OCI-LY7 (cell line): ENCODE measurements at regions not wholly inside any gene's neighbourhood (a gene's known extent, or its start where the extent isn't known, plus 50 kb on each side); places are given as distances from the start of the nearest gene placed in this dataset.
"Not testable (repeated sequence)": the region's sequence is repeated elsewhere in the genome, so short reads cannot be mapped to it uniquely, and the experiment has no call there.

ENCODE experiments used
- BruUV-seq: library from RNA; stranded (reverse); fragments of 400-500 nt; replicated peaks from 2 replicates; lab custom pipeline; 2021; lab: Mats Ljungman, UMichigan
- CTCF ChIA-PET: fragments of 300-600 bp; sonication (Branson Sonifier 250); formaldehyde crosslinking; loops from one replicate; lab custom pipeline; 2022; ENCODE audit warnings: antibody characterized with exemption; ENCODE audit not compliant: unreplicated experiment; lab: Charles Lee
- POLR2A ChIA-PET: fragments of 300-600 bp; sonication (Branson Sonifier 250); formaldehyde crosslinking; loops from one replicate; lab custom pipeline; 2022; ENCODE audit warnings: antibody characterized with exemption; lab: Charles Lee
- DNase-seq: peaks from one replicate; pipeline ENCODE4 v3.0.0-alpha.2; 2015; ENCODE audit warnings: low spot score
- H2AFZ ChIP-seq: fragments of 200-600 bp; sonication (generic), shearing (Covaris generic); 2 replicates; pipeline ENCODE4 v1.6.1; 2014; ENCODE audit warnings: mild to moderate bottlenecking, antibody characterized with exemption, low read length, moderate library complexity
- H3K27ac ChIP-seq: fragments of 200-600 bp; sonication (generic); 2 replicates; pipeline ENCODE4 v1.5.1; 2014; ENCODE audit warnings: mixed run types, low read depth, mild to moderate bottlenecking, moderate library complexity, low read length, inconsistent platforms; ENCODE audit not compliant: poor library complexity, severe bottlenecking
- H3K36me3 ChIP-seq: fragments of 200-600 bp; sonication (generic); 2 replicates; pipeline ENCODE4 v1.6.1; 2014; ENCODE audit warnings: mild to moderate bottlenecking, antibody characterized with exemption, low read length, moderate library complexity, mixed read lengths; ENCODE audit not compliant: insufficient read depth
- H3K4me1 ChIP-seq: fragments of 200-600 bp; sonication (generic); 2 replicates; pipeline ENCODE4 v1.5.1; 2014; ENCODE audit warnings: mild to moderate bottlenecking, low read length; ENCODE audit not compliant: insufficient read depth, poor library complexity, severe bottlenecking
- H3K4me2 ChIP-seq: fragments of 200-600 bp; sonication (generic); 2 replicates; pipeline ENCODE4 v1.6.1; 2014; ENCODE audit warnings: mild to moderate bottlenecking, low read length
- H3K4me3 ChIP-seq: fragments of 200-600 bp; sonication (generic); 2 replicates; pipeline ENCODE4 v1.5.1; 2014; ENCODE audit warnings: mild to moderate bottlenecking, low read depth, low read length; ENCODE audit not compliant: poor library complexity, severe bottlenecking
- H3K79me2 ChIP-seq: fragments of 200-600 bp; sonication (generic); 2 replicates; pipeline ENCODE4 v1.6.1; 2016; ENCODE audit warnings: low read depth, mild to moderate bottlenecking, low read length, moderate library complexity, mixed read lengths; ENCODE audit not compliant: insufficient read depth
- H3K9me2 ChIP-seq: fragments of 200-600 bp; sonication (generic); 2 replicates; pipeline ENCODE4 v1.6.1; 2016; ENCODE audit warnings: mild to moderate bottlenecking, low read length, mixed read lengths; ENCODE audit not compliant: insufficient read depth
- H3K9me3 ChIP-seq: fragments of 200-600 bp; sonication (generic); 2 replicates; pipeline ENCODE4 v1.6.1; 2014; ENCODE audit warnings: mild to moderate bottlenecking, mixed run types, low read length, mixed read lengths
- H4K20me1 ChIP-seq: fragments of 200-600 bp; sonication (generic); 2 replicates; pipeline ENCODE4 v1.6.1; 2014; ENCODE audit warnings: mild to moderate bottlenecking, antibody characterized with exemption, low read length, moderate library complexity, mixed read lengths; ENCODE audit not compliant: insufficient read depth
- CTCF ChIP-seq: fragments of 200-600 bp; sonication (generic); conservative IDR thresholded peaks from 2 replicates; pipeline ENCODE4 v1.5.1; 2014; ENCODE audit warnings: mild to moderate bottlenecking, antibody characterized with exemption, low read length, moderate library complexity, mixed read lengths
- EZH2phosphoT487 ChIP-seq: fragments of 200-600 bp; sonication (generic); IDR thresholded peaks from 2 replicates; pipeline ENCODE4 v1.6.1; 2018; ENCODE audit warnings: low read depth, borderline replicate concordance, mild to moderate bottlenecking, mixed run types, antibody characterized with exemption, low read length, moderate library complexity, mixed read lengths
- intact Hi-C: fragments of 100-400 bp; cut with micrococcal nuclease; formaldehyde crosslinking; loops from one replicate; pipeline ENCODE4 v1.10.0; 2022; ENCODE audit not compliant: unreplicated experiment

GRCh38 chr10:131555406-131555805 is 243.9 kb upstream of the TCERG1L start:
- TF ChIP-seq CTCF (no peak), EZH2phosphoT487 (no peak)

GRCh38 chr10:131556061-131556896 is 244.8 kb upstream of the TCERG1L start:
- CTCF ChIA-PET = no interaction called here
- BruUV-seq = no TSS peak
- no peaks in the 10 kb centered on the region for H3K79me2 ChIP-seq
- H3K27ac ChIP-seq = no peak overlapping the region
- no peaks in the 10 kb centered on the region for H3K9me2 ChIP-seq
- no peak for TF ChIP-seq CTCF
- TF ChIP-seq EZH2phosphoT487 = no peak
- H3K4me1 ChIP-seq = no peaks in the 10 kb centered on the region
- intact Hi-C loops = no loop called here
- POLR2A ChIA-PET = no interaction called here
- no peak overlapping the region for H3K4me3 ChIP-seq
- no peak overlapping the region for H2AFZ ChIP-seq
- DNase-seq = no peak
- H4K20me1 ChIP-seq = no peaks in the 10 kb centered on the region
- no peaks in the 10 kb centered on the region for H3K36me3 ChIP-seq
- H3K9me3 ChIP-seq = no peaks in the 10 kb centered on the region
- no peak overlapping the region for H3K4me2 ChIP-seq

More at GRCh38 chr10:131555406-131555805, 243.9 kb upstream of the TCERG1L start:
- BruUV-seq = no TSS peak
- no peak overlapping the region for H3K4me2 ChIP-seq
- no peaks in the 10 kb centered on the region for H3K9me2 ChIP-seq
- no peaks in the 10 kb centered on the region for H3K79me2 ChIP-seq
- intact Hi-C loops = no loop called here
- POLR2A ChIA-PET = no interaction called here
- H3K36me3 ChIP-seq = no peaks in the 10 kb centered on the region
- CTCF ChIA-PET = no interaction called here
- no peak overlapping the region for H3K4me3 ChIP-seq
- DNase-seq = no peak
- no peaks in the 10 kb centered on the region for H3K4me1 ChIP-seq
- no peaks in the 10 kb centered on the region for H3K9me3 ChIP-seq
- no peak overlapping the region for H3K27ac ChIP-seq
- no peaks in the 10 kb centered on the region for H4K20me1 ChIP-seq
- H2AFZ ChIP-seq = no peak overlapping the region

- CTCF ChIA-PET = no interaction called here
- H3K36me3 ChIP-seq = no peaks in the 10 kb centered on the region
- no peaks in the 10 kb centered on the region for H3K9me3 ChIP-seq
- TF ChIP-seq CTCF (no peak), EZH2phosphoT487 (no peak)
- H2AFZ ChIP-seq = no peak overlapping the region
- BruUV-seq = no TSS peak
- intact Hi-C loops = no loop called here
- no peak overlapping the region for H3K4me2 ChIP-seq
- no peak overlapping the region for H3K4me3 ChIP-seq
- POLR2A ChIA-PET = no interaction called here
- H3K27ac ChIP-seq = no peak overlapping the region
- no peaks in the 10 kb centered on the region for H3K79me2 ChIP-seq
- DNase-seq = no peak
- H3K4me1 ChIP-seq = no peaks in the 10 kb centered on the region
- H3K9me2 ChIP-seq = no peaks in the 10 kb centered on the region
- H4K20me1 ChIP-seq = no peaks in the 10 kb centered on the region
Measured at GRCh38 chr10:131556897-131557495, 245.5 kb upstream of the TCERG1L start.

- H3K9me3 ChIP-seq, BruUV-seq, H3K4me2 ChIP-seq, H3K9me2 ChIP-seq, H3K4me3 ChIP-seq, H3K36me3 ChIP-seq, H3K27ac ChIP-seq, DNase-seq, H2AFZ ChIP-seq, H3K79me2 ChIP-seq, H4K20me1 ChIP-seq, H3K4me1 ChIP-seq, CTCF ChIA-PET, intact Hi-C loops, POLR2A ChIA-PET: not testable (repeated sequence)
Measured at GRCh38 chr10:131557956-131558355, 246.4 kb upstream of the TCERG1L start.
